ENCODE measurements at regions not wholly inside any gene's neighbourhood (a gene's known extent, or its start where the extent isn't known, plus 50 kb on each side); places are given as distances from the start of the nearest gene placed in this dataset.
A peak's percentile ranks its signal among the peaks of the same experiment; 100 is the strongest.

GRCh38 chr15:89408372-89409183 is 74.0 kb upstream of the POLG start:
- Histone ChIP-seq H3K27ac (ENCODE audit: low read depth in 2 of 2, low read length in 2 of 2) (no peak overlapping the region), H3K9ac (ENCODE audit: low read depth in 1 of 2, low read length in 2 of 2) (no peak overlapping the region), H3K36me3 (ENCODE audit: control insufficient read depth in 2 of 2, insufficient read depth in 2 of 2, low read length in 2 of 2) (no peaks in the 10 kb centered on the region), H3K4me3 (ENCODE audit: low read length in 2 of 2) (peak overlapping the region; percentile 27 to 67), H3K27me3 (ENCODE audit: control insufficient read depth in 2 of 2, insufficient read depth in 2 of 2, low read length in 2 of 2) (peaks cover 86 to 90% of the 10 kb centered on the region in 2 donors), H3K9me3 (ENCODE audit: control insufficient read depth in 2 of 2, low read length in 2 of 2) (no peaks in the 10 kb centered on the region), H3K4me1 (ENCODE audit: control insufficient read depth in 2 of 2, insufficient read depth in 2 of 2, low read length in 2 of 2) (peaks cover 2 to 7% of the 10 kb centered on the region in 2 donors)

- no peaks in the 10 kb centered on the region for H3K9me3 ChIP-seq (ENCODE audit: control insufficient read depth in 2 of 2, low read length in 2 of 2)
- peaks cover 80 to 90% of the 10 kb centered on the region in 2 donors for H3K27me3 ChIP-seq (ENCODE audit: control insufficient read depth in 2 of 2, insufficient read depth in 2 of 2, low read length in 2 of 2)
- H3K27ac ChIP-seq (ENCODE audit: low read depth in 2 of 2, low read length in 2 of 2), result no peak overlapping the region
- no peak overlapping the region for H3K9ac ChIP-seq (ENCODE audit: low read depth in 1 of 2, low read length in 2 of 2)
- H3K36me3 ChIP-seq (ENCODE audit: control insufficient read depth in 2 of 2, insufficient read depth in 2 of 2, low read length in 2 of 2), result no peaks in the 10 kb centered on the region
- no peak overlapping the region for H3K4me3 ChIP-seq (ENCODE audit: low read length in 2 of 2)
- peaks cover 2 to 7% of the 10 kb centered on the region in 2 donors for H3K4me1 ChIP-seq (ENCODE audit: control insufficient read depth in 2 of 2, insufficient read depth in 2 of 2, low read length in 2 of 2)
Observed at GRCh38 chr15:89406940-89407607, 72.5 kb upstream of the POLG start.

GRCh38 chr15:89406218-89406939 is 71.8 kb upstream of the POLG start:
- Histone ChIP-seq H3K9me3 (ENCODE audit: control insufficient read depth in 2 of 2, low read length in 2 of 2) (no peaks in the 10 kb centered on the region), H3K36me3 (ENCODE audit: control insufficient read depth in 2 of 2, insufficient read depth in 2 of 2, low read length in 2 of 2) (no peaks in the 10 kb centered on the region), H3K4me1 (ENCODE audit: control insufficient read depth in 2 of 2, insufficient read depth in 2 of 2, low read length in 2 of 2) (peaks cover 2 to 7% of the 10 kb centered on the region in 2 donors), H3K9ac (ENCODE audit: low read depth in 1 of 2, low read length in 2 of 2) (no peak overlapping the region), H3K27me3 (ENCODE audit: control insufficient read depth in 2 of 2, insufficient read depth in 2 of 2, low read length in 2 of 2) (peaks cover 79 to 91% of the 10 kb centered on the region in 2 donors), H3K4me3 (ENCODE audit: low read length in 2 of 2) (no peak overlapping the region), H3K27ac (ENCODE audit: low read depth in 2 of 2, low read length in 2 of 2) (no peak overlapping the region)

GRCh38 chr15:89405494-89405893 is 70.9 kb upstream of the POLG start:
- Histone ChIP-seq H3K4me3 (ENCODE audit: low read length in 2 of 2) (no peak overlapping the region), H3K27ac (ENCODE audit: low read depth in 2 of 2, low read length in 2 of 2) (no peak overlapping the region), H3K27me3 (ENCODE audit: control insufficient read depth in 2 of 2, insufficient read depth in 2 of 2, low read length in 2 of 2) (peaks cover 81 to 95% of the 10 kb centered on the region in 2 donors), H3K4me1 (ENCODE audit: control insufficient read depth in 2 of 2, insufficient read depth in 2 of 2, low read length in 2 of 2) (peaks cover 2 to 7% of the 10 kb centered on the region in 2 donors), H3K9me3 (ENCODE audit: control insufficient read depth in 2 of 2, low read length in 2 of 2) (no peaks in the 10 kb centered on the region), H3K36me3 (ENCODE audit: control insufficient read depth in 2 of 2, insufficient read depth in 2 of 2, low read length in 2 of 2) (no peaks in the 10 kb centered on the region), H3K9ac (ENCODE audit: low read depth in 1 of 2, low read length in 2 of 2) (no peak overlapping the region)

GRCh38 chr15:89404023-89404422 is 69.4 kb upstream of the POLG start:
- peaks cover 2 to 6% of the 10 kb centered on the region in 2 donors for H3K4me1 ChIP-seq (ENCODE audit: control insufficient read depth in 2 of 2, insufficient read depth in 2 of 2, low read length in 2 of 2)
- peaks cover 71 to 85% of the 10 kb centered on the region in 2 donors for H3K27me3 ChIP-seq (ENCODE audit: control insufficient read depth in 2 of 2, insufficient read depth in 2 of 2, low read length in 2 of 2)
- H3K4me3 ChIP-seq (ENCODE audit: low read length in 2 of 2), result no peak overlapping the region
- no peaks in the 10 kb centered on the region for H3K36me3 ChIP-seq (ENCODE audit: control insufficient read depth in 2 of 2, insufficient read depth in 2 of 2, low read length in 2 of 2)
- H3K9me3 ChIP-seq (ENCODE audit: control insufficient read depth in 2 of 2, low read length in 2 of 2), result no peaks in the 10 kb centered on the region
- H3K27ac ChIP-seq (ENCODE audit: low read depth in 2 of 2, low read length in 2 of 2), result no peak overlapping the region
- no peak overlapping the region for H3K9ac ChIP-seq (ENCODE audit: low read depth in 1 of 2, low read length in 2 of 2)

GRCh38 chr15:89402518-89402805 is 67.8 kb upstream of the POLG start:
- H3K4me3 ChIP-seq (ENCODE audit: low read length in 2 of 2), result no peak overlapping the region
- no peaks in the 10 kb centered on the region for H3K36me3 ChIP-seq (ENCODE audit: control insufficient read depth in 2 of 2, insufficient read depth in 2 of 2, low read length in 2 of 2)
- no peaks in the 10 kb centered on the region for H3K9me3 ChIP-seq (ENCODE audit: control insufficient read depth in 2 of 2, low read length in 2 of 2)
- H3K27me3 ChIP-seq (ENCODE audit: control insufficient read depth in 2 of 2, insufficient read depth in 2 of 2, low read length in 2 of 2), result peaks cover 66 to 83% of the 10 kb centered on the region in 2 donors
- peaks cover 0 to 2% of the 10 kb centered on the region in 2 donors for H3K4me1 ChIP-seq (ENCODE audit: control insufficient read depth in 2 of 2, insufficient read depth in 2 of 2, low read length in 2 of 2)
- H3K9ac ChIP-seq (ENCODE audit: low read depth in 1 of 2, low read length in 2 of 2), result no peak overlapping the region
- no peak overlapping the region for H3K27ac ChIP-seq (ENCODE audit: low read depth in 2 of 2, low read length in 2 of 2)

GRCh38 chr15:89401631-89402517 is 67.2 kb upstream of the POLG start:
- H3K4me1 ChIP-seq (ENCODE audit: control insufficient read depth in 2 of 2, insufficient read depth in 2 of 2, low read length in 2 of 2), result peaks cover 0 to 2% of the 10 kb centered on the region in 2 donors
- no peaks in the 10 kb centered on the region for H3K9me3 ChIP-seq (ENCODE audit: control insufficient read depth in 2 of 2, low read length in 2 of 2)
- peak overlapping the region in 1 of 2 donors; percentile 28 for H3K4me3 ChIP-seq (ENCODE audit: low read length in 2 of 2)
- H3K27ac ChIP-seq (ENCODE audit: low read depth in 2 of 2, low read length in 2 of 2), result no peak overlapping the region
- H3K27me3 ChIP-seq (ENCODE audit: control insufficient read depth in 2 of 2, insufficient read depth in 2 of 2, low read length in 2 of 2), result peaks cover 66 to 77% of the 10 kb centered on the region in 2 donors
- no peaks in the 10 kb centered on the region for H3K36me3 ChIP-seq (ENCODE audit: control insufficient read depth in 2 of 2, insufficient read depth in 2 of 2, low read length in 2 of 2)
- H3K9ac ChIP-seq (ENCODE audit: low read depth in 1 of 2, low read length in 2 of 2), result no peak overlapping the region

GRCh38 chr15:89400782-89401545 is 66.3 kb upstream of the POLG start:
- Histone ChIP-seq H3K9ac (ENCODE audit: low read depth in 1 of 2, low read length in 2 of 2) (no peak overlapping the region), H3K4me1 (ENCODE audit: control insufficient read depth in 2 of 2, insufficient read depth in 2 of 2, low read length in 2 of 2) (no peaks in the 10 kb centered on the region), H3K4me3 (ENCODE audit: low read length in 2 of 2) (no peak overlapping the region), H3K27me3 (ENCODE audit: control insufficient read depth in 2 of 2, insufficient read depth in 2 of 2, low read length in 2 of 2) (peaks cover 59 to 71% of the 10 kb centered on the region in 2 donors), H3K9me3 (ENCODE audit: control insufficient read depth in 2 of 2, low read length in 2 of 2) (no peaks in the 10 kb centered on the region), H3K36me3 (ENCODE audit: control insufficient read depth in 2 of 2, insufficient read depth in 2 of 2, low read length in 2 of 2) (no peaks in the 10 kb centered on the region), H3K27ac (ENCODE audit: low read depth in 2 of 2, low read length in 2 of 2) (no peak overlapping the region)

- peaks cover 52 to 64% of the 10 kb centered on the region in 2 donors for H3K27me3 ChIP-seq (ENCODE audit: control insufficient read depth in 2 of 2, insufficient read depth in 2 of 2, low read length in 2 of 2)
- H3K9ac ChIP-seq (ENCODE audit: low read depth in 1 of 2, low read length in 2 of 2), result no peak overlapping the region
- no peaks in the 10 kb centered on the region for H3K9me3 ChIP-seq (ENCODE audit: control insufficient read depth in 2 of 2, low read length in 2 of 2)
- no peaks in the 10 kb centered on the region for H3K36me3 ChIP-seq (ENCODE audit: control insufficient read depth in 2 of 2, insufficient read depth in 2 of 2, low read length in 2 of 2)
- peak overlapping the region in 1 of 2 donors; percentile 6 for H3K4me3 ChIP-seq (ENCODE audit: low read length in 2 of 2)
- no peak overlapping the region for H3K27ac ChIP-seq (ENCODE audit: low read depth in 2 of 2, low read length in 2 of 2)
- H3K4me1 ChIP-seq (ENCODE audit: control insufficient read depth in 2 of 2, insufficient read depth in 2 of 2, low read length in 2 of 2), result no peaks in the 10 kb centered on the region
Observed at GRCh38 chr15:89400116-89400781, 65.6 kb upstream of the POLG start.
